ENCODE measurements at regions not wholly inside any gene's neighbourhood (a gene's known extent, or its start where the extent isn't known, plus 50 kb on each side); places are given as distances from the start of the nearest gene placed in this dataset.

- no peak for TF ChIP-seq CTCF (conservative IDR thresholded peaks at IDR 0.05; ENCODE audit: low read depth, low read length)
Measured at GRCh38 chr14:66121859-66122258, 364.3 kb upstream of the CCDC196 start.

GRCh38 chr14:66129224-66129623 lies 356.9 kb upstream of the CCDC196 start:
- H3K79me2 ChIP-seq (ENCODE audit: insufficient read depth, low read depth), result no peaks in the 10 kb centered on the region
- no peaks in the 10 kb centered on the region for H3K4me1 ChIP-seq (ENCODE audit: low read depth, poor library complexity, severe bottlenecking)
- no peaks in the 10 kb centered on the region for H3K27me3 ChIP-seq (ENCODE audit: insufficient read depth, low read depth)
- H3K9ac ChIP-seq, result no peak overlapping the region
- H3K27ac ChIP-seq, result no peak overlapping the region
- no peaks in the 10 kb centered on the region for H3K36me3 ChIP-seq (ENCODE audit: insufficient read depth)
- H2AFZ ChIP-seq (ENCODE audit: low read depth), result no peak overlapping the region
- no peak for TF ChIP-seq CTCF (conservative IDR thresholded peaks at IDR 0.05; ENCODE audit: low read depth, low read length)
- no peaks in the 10 kb centered on the region for H4K20me1 ChIP-seq (ENCODE audit: insufficient read depth)
- H3K4me3 ChIP-seq (IDR thresholded peaks at IDR 0.05; ENCODE audit: insufficient read depth, low read depth, low read length), result no peak overlapping the region
- H3K4me2 ChIP-seq, result no peak overlapping the region

More at GRCh38 chr14:66121859-66122258, 364.3 kb upstream of the CCDC196 start:
- Histone ChIP-seq H2AFZ (ENCODE audit: low read depth) (no peak overlapping the region), H3K27ac (no peak overlapping the region), H3K36me3 (ENCODE audit: insufficient read depth) (no peaks in the 10 kb centered on the region), H3K4me2 (no peak overlapping the region), H3K79me2 (ENCODE audit: insufficient read depth, low read depth) (no peaks in the 10 kb centered on the region), H3K27me3 (ENCODE audit: insufficient read depth, low read depth) (no peaks in the 10 kb centered on the region), H3K4me1 (ENCODE audit: low read depth, poor library complexity, severe bottlenecking) (no peaks in the 10 kb centered on the region), H3K4me3 (IDR thresholded peaks at IDR 0.05; ENCODE audit: insufficient read depth, low read depth, low read length) (no peak overlapping the region), H3K9ac (no peak overlapping the region), H4K20me1 (ENCODE audit: insufficient read depth) (no peaks in the 10 kb centered on the region)

- no peak for TF ChIP-seq CTCF (conservative IDR thresholded peaks at IDR 0.05; ENCODE audit: low read depth, low read length)
- H3K9ac ChIP-seq, result no peak overlapping the region
- H3K79me2 ChIP-seq (ENCODE audit: insufficient read depth, low read depth), result no peaks in the 10 kb centered on the region
- no peak overlapping the region for H3K4me3 ChIP-seq (IDR thresholded peaks at IDR 0.05; ENCODE audit: insufficient read depth, low read depth, low read length)
- H3K4me2 ChIP-seq, result no peak overlapping the region
- no peaks in the 10 kb centered on the region for H3K27me3 ChIP-seq (ENCODE audit: insufficient read depth, low read depth)
- no peak overlapping the region for H2AFZ ChIP-seq (ENCODE audit: low read depth)
- H3K27ac ChIP-seq, result no peak overlapping the region
- H3K4me1 ChIP-seq (ENCODE audit: low read depth, poor library complexity, severe bottlenecking), result no peaks in the 10 kb centered on the region
- no peaks in the 10 kb centered on the region for H3K36me3 ChIP-seq (ENCODE audit: insufficient read depth)
- no peaks in the 10 kb centered on the region for H4K20me1 ChIP-seq (ENCODE audit: insufficient read depth)
Measured at GRCh38 chr14:66131111-66131510, 355.1 kb upstream of the CCDC196 start.

GRCh38 chr14:66133666-66134065 lies 352.5 kb upstream of the CCDC196 start:
- no peak overlapping the region for H2AFZ ChIP-seq (ENCODE audit: low read depth)
- H3K4me2 ChIP-seq, result no peak overlapping the region
- H3K27ac ChIP-seq, result no peak overlapping the region
- no peak overlapping the region for H3K9ac ChIP-seq
- H3K4me3 ChIP-seq (IDR thresholded peaks at IDR 0.05; ENCODE audit: insufficient read depth, low read depth, low read length), result no peak overlapping the region
- H3K79me2 ChIP-seq (ENCODE audit: insufficient read depth, low read depth), result no peaks in the 10 kb centered on the region
- H3K4me1 ChIP-seq (ENCODE audit: low read depth, poor library complexity, severe bottlenecking), result no peaks in the 10 kb centered on the region
- no peaks in the 10 kb centered on the region for H3K36me3 ChIP-seq (ENCODE audit: insufficient read depth)
- H3K27me3 ChIP-seq (ENCODE audit: insufficient read depth, low read depth), result no peaks in the 10 kb centered on the region
- H4K20me1 ChIP-seq (ENCODE audit: insufficient read depth), result no peaks in the 10 kb centered on the region
- TF ChIP-seq CTCF (conservative IDR thresholded peaks at IDR 0.05; ENCODE audit: low read depth, low read length), result no peak

Data from KMS-11 (cell line).